WERI-Rb-1 (cell line): ENCODE measurements at regions not wholly inside any gene's neighbourhood (a gene's known extent, or its start where the extent isn't known, plus 50 kb on each side); places are given as distances from the start of the nearest gene placed in this dataset.
A peak's percentile ranks its signal among the peaks of the same experiment; 100 is the strongest.

Source experiments
- DNase-seq: peaks from one replicate; pipeline ENCODE4 v3.0.0-alpha.2; 2020
- H3K27ac ChIP-seq: fragments of 250-450 bp; sonication (Bioruptor Pico); 2 replicates; pipeline ENCODE4 v1.5.1; 2020; ENCODE audit warnings: mild to moderate bottlenecking, moderate library complexity
- H3K27me3 ChIP-seq: fragments of 250-450 bp; sonication (Bioruptor Pico); 2 replicates; pipeline ENCODE4 v1.5.1; 2021; ENCODE audit warnings: mild to moderate bottlenecking, low read depth, moderate library complexity; ENCODE audit not compliant: insufficient read depth, severe bottlenecking
- H3K36me3 ChIP-seq: fragments of 250-450 bp; sonication (Bioruptor Pico); 2 replicates; pipeline ENCODE4 v1.5.1; 2020; ENCODE audit warnings: mild to moderate bottlenecking, moderate library complexity
- H3K4me3 ChIP-seq: 2 replicates; pipeline ENCODE4 v1.5.1; 2011; ENCODE audit warnings: low read depth, mild to moderate bottlenecking, control low read depth, low read length
- H3K9me3 ChIP-seq: fragments of 250-450 bp; sonication (Bioruptor Pico); 2 replicates; pipeline ENCODE4 v1.5.1; 2021; ENCODE audit warnings: mild to moderate bottlenecking, moderate library complexity; ENCODE audit not compliant: severe bottlenecking
- CTCF ChIP-seq: IDR thresholded peaks from 2 replicates; pipeline ENCODE4 v1.5.1; 2011; ENCODE audit warnings: low read depth, mild to moderate bottlenecking, control low read depth, inconsistent platforms, low read length

- Histone ChIP-seq H3K27me3 (no peaks in the 10 kb centered on the region), H3K27ac (no peak overlapping the region), H3K9me3 (no peaks in the 10 kb centered on the region), H3K36me3 (no peaks in the 10 kb centered on the region), H3K4me3 (no peak overlapping the region)
- TF ChIP-seq CTCF: no peak
- no peak for DNase-seq
Observed at GRCh38 chr12:111180426-111181142, 188.3 kb downstream of the PHETA1 start.

- no peak for DNase-seq
- H3K9me3 ChIP-seq: no peaks in the 10 kb centered on the region
- no peak for TF ChIP-seq CTCF
- H3K4me3 ChIP-seq: no peak overlapping the region
- no peaks in the 10 kb centered on the region for H3K27me3 ChIP-seq
- H3K36me3 ChIP-seq: no peaks in the 10 kb centered on the region
- H3K27ac ChIP-seq: no peak overlapping the region
Observed at GRCh38 chr12:111178181-111179081, 190.5 kb downstream of the PHETA1 start.

GRCh38 chr12:111175396-111176094, 193.3 kb downstream of the PHETA1 start:
- TF ChIP-seq CTCF: no peak
- no peaks in the 10 kb centered on the region for H3K36me3 ChIP-seq
- no peaks in the 10 kb centered on the region for H3K9me3 ChIP-seq
- no peak for DNase-seq
- no peaks in the 10 kb centered on the region for H3K27me3 ChIP-seq
- H3K4me3 ChIP-seq: no peak overlapping the region
- no peak overlapping the region for H3K27ac ChIP-seq

- TF ChIP-seq CTCF: no peak
- Histone ChIP-seq H3K27me3 (no peaks in the 10 kb centered on the region), H3K36me3 (no peaks in the 10 kb centered on the region), H3K9me3 (no peaks in the 10 kb centered on the region), H3K4me3 (no peak overlapping the region), H3K27ac (no peak overlapping the region)
- DNase-seq: no peak
Observed at GRCh38 chr12:111174961-111175345, 193.9 kb downstream of the PHETA1 start.

- no peaks in the 10 kb centered on the region for H3K9me3 ChIP-seq
- peak; percentile 60 for TF ChIP-seq CTCF
- H3K4me3 ChIP-seq: no peak overlapping the region
- H3K36me3 ChIP-seq: no peaks in the 10 kb centered on the region
- DNase-seq: peak; percentile 27
- no peak overlapping the region for H3K27ac ChIP-seq
- no peaks in the 10 kb centered on the region for H3K27me3 ChIP-seq
Observed at GRCh38 chr12:111174251-111174960, 194.5 kb downstream of the PHETA1 start.
